ENCODE measurements at regions not wholly inside any gene's neighbourhood (a gene's known extent, or its start where the extent isn't known, plus 50 kb on each side); places are given as distances from the start of the nearest gene placed in this dataset.

DNA sequence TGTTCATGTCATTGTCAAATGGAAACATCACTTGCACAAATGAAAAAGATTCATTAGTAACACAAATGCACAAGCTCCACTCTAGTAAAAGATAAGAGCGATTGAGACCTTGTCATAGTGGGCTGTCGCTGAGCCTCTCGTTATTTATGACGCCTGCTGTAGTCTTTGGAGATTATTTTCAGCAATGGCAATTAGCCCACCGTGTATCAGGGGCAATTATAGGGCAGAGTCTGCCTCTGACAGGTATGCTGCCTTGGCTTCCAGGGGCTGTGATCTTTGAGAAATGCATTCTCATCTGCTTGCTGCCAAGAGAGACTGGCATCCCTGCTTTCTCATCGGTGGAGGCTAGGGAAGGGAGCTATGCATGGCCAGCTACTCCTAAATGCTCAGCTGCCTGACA lies 426.8 kb upstream of the CLINT1 start (continued):
- TF ChIP-seq, protein P1, sequence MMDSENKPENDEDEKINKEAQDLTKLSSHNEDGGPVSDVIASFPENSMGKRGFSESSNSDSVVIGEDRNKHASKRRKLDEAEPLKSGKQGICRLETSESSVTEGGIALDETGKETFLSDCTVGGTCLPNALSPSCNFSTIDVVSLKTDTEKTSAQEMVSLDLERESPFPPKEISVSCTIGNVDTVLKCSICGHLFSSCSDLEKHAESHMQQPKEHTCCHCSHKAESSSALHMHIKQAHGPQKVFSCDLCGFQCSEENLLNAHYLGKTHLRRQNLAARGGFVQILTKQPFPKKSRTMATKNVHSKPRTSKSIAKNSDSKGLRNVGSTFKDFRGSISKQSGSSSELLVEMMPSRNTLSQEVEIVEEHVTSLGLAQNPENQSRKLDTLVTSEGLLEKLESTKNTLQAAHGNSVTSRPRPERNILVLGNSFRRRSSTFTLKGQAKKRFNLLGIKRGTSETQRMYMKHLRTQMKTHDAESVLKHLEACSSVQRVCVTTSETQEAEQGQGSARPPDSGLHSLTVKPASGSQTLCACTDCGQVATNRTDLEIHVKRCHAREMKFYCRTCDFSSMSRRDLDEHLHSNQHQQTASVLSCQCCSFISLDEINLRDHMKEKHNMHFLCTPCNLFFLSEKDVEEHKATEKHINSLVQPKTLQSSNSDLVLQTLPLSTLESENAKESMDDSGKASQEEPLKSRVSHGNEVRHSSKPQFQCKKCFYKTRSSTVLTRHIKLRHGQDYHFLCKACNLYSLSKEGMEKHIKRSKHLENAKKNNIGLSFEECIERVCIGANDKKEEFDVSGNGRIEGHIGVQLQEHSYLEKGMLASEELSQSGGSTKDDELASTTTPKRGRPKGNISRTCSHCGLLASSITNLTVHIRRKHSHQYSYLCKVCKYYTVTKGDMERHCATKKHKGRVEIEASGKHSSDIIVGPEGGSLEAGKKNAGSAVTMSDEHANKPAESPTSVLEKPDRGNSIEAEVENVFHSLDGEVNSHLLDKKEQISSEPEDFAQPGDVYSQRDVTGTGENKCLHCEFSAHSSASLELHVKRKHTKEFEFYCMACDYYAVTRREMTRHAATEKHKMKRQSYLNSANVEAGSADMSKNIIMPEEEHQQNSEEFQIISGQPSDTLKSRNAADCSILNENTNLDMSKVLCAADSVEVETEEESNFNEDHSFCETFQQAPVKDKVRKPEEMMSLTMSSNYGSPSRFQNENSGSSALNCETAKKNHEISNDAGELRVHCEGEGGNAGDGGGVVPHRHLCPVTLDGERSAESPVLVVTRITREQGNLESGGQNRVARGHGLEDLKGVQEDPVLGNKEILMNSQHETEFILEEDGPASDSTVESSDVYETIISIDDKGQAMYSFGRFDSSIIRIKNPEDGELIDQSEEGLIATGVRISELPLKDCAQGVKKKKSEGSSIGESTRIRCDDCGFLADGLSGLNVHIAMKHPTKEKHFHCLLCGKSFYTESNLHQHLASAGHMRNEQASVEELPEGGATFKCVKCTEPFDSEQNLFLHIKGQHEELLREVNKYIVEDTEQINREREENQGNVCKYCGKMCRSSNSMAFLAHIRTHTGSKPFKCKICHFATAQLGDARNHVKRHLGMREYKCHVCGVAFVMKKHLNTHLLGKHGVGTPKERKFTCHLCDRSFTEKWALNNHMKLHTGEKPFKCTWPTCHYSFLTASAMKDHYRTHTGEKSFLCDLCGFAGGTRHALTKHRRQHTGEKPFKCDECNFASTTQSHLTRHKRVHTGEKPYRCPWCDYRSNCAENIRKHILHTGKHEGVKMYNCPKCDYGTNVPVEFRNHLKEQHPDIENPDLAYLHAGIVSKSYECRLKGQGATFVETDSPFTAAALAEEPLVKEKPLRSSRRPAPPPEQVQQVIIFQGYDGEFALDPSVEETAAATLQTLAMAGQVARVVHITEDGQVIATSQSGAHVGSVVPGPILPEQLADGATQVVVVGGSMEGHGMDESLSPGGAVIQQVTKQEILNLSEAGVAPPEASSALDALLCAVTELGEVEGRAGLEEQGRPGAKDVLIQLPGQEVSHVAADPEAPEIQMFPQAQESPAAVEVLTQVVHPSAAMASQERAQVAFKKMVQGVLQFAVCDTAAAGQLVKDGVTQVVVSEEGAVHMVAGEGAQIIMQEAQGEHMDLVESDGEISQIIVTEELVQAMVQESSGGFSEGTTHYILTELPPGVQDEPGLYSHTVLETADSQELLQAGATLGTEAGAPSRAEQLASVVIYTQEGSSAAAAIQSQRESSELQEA (CRISPR knock-in tag; IDR thresholded peaks at IDR 0.05; ENCODE audit: not compliant biosample characterization): no peak
- TF ChIP-seq ZNF430 (CRISPR knock-in tag; IDR thresholded peaks at IDR 0.05): no peak

DNA sequence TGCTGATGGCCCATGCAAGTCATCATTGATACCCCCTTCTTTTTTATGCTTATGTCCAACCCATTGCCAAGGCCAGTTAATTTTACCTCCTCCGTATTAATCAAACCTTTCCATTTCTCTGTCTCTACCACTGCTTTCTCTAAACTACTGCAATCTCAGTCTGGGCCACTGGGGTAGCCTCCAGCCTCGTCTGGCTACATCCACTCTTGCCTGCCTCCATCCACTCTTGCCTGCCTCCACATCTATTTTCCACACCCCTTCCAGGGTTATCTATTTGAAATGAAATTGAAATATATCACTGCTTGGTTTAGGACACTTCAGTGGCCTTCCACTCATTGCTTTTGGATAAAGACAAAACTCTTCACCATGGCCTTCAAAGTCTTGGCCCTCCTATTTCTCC lies 425.3 kb upstream of the CLINT1 start:
- intact Hi-C loops (cut with micrococcal nuclease; ENCODE audit: unreplicated experiment): no loop called here
- CTCF ChIA-PET (ENCODE audit: low intra/inter-chr PET ratio, low total read pairs): no interaction called here
- 41% methylated on average over 2 of the region's 2 CpGs for WGBS (ENCODE audit: low lambda C conversion rate)

More for the DNA sequence above, 425.3 kb upstream of the CLINT1 start:
- POLR2A ChIA-PET: no interaction called here
- TF ChIP-seq, protein P2, sequence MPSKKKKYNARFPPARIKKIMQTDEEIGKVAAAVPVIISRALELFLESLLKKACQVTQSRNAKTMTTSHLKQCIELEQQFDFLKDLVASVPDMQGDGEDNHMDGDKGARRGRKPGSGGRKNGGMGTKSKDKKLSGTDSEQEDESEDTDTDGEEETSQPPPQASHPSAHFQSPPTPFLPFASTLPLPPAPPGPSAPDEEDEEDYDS (CRISPR knock-in tag; IDR thresholded peaks at IDR 0.05): no peak
- TF ChIP-seq SMAD9 (CRISPR knock-in tag; IDR thresholded peaks at IDR 0.05) (no peak), TRIM24 (CRISPR knock-in tag; IDR thresholded peaks at IDR 0.05) (no peak)
- TF ChIP-seq, protein P3, sequence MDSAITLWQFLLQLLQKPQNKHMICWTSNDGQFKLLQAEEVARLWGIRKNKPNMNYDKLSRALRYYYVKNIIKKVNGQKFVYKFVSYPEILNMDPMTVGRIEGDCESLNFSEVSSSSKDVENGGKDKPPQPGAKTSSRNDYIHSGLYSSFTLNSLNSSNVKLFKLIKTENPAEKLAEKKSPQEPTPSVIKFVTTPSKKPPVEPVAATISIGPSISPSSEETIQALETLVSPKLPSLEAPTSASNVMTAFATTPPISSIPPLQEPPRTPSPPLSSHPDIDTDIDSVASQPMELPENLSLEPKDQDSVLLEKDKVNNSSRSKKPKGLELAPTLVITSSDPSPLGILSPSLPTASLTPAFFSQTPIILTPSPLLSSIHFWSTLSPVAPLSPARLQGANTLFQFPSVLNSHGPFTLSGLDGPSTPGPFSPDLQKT (CRISPR knock-in tag; IDR thresholded peaks at IDR 0.05; ENCODE audit: borderline replicate concordance): no peak
- H3K4me1 ChIP-seq (ENCODE audit: insufficient read depth, low read length): no peaks in the 10 kb centered on the region
- H3K79me2 ChIP-seq (ENCODE audit: insufficient read depth, low read length): no peaks in the 10 kb centered on the region
- no peak for DNase-seq (ENCODE audit: low spot score)
- ATAC-seq: no peak
- H3K4me3 ChIP-seq (replicated peaks in 1 of 3; ENCODE audit: insufficient read depth in 1 of 3, low read depth in 2 of 3, low read length in 3 of 3): no peak overlapping the region
- H3K36me3 ChIP-seq (replicated peaks in 1 of 2; ENCODE audit: control insufficient read depth in 1 of 2, insufficient read depth in 2 of 2, low read length in 2 of 2): no peaks in the 10 kb centered on the region
- no peak overlapping the region for H3K27ac ChIP-seq (ENCODE audit: extremely low read length, insufficient read depth, low read length)
- H2AFZ ChIP-seq (ENCODE audit: low read length): no peak overlapping the region
- H3K9me3 ChIP-seq (ENCODE audit: low read length): no peaks in the 10 kb centered on the region
- in situ Hi-C loops (cut with HindIII; ENCODE audit: extremely low pct_ligation_motif_present, low pct_unique_long_range_greater_than_20kb): no loop called here
- H3K4me2 ChIP-seq (ENCODE audit: low read depth, low read length): no peak overlapping the region
- no peaks in the 10 kb centered on the region for H4K20me1 ChIP-seq (ENCODE audit: insufficient read depth, low read length)
- FAIRE-seq: no peak
- no TSS peak for BruUV-seq (replicated peaks)
- no peak overlapping the region for H3K9ac ChIP-seq (ENCODE audit: insufficient read depth, low read depth, low read length)
- no peaks in the 10 kb centered on the region for H3K27me3 ChIP-seq (ENCODE audit: control insufficient read depth in 1 of 2, insufficient read depth in 2 of 2, low read length in 2 of 2)
